ENCODE measurements at regions not wholly inside any gene's neighbourhood (a gene's known extent, or its start where the extent isn't known, plus 50 kb on each side); places are given as distances from the start of the nearest gene placed in this dataset.
"Not testable (repeated sequence)": the region's sequence is repeated elsewhere in the genome, so short reads cannot be mapped to it uniquely, and the experiment has no call there.

GRCh38 chr3:137304313-137305056 is 346.7 kb downstream of the IL20RB start:
- DNase-seq = no peak

GRCh38 chr3:137324114-137324513 is 366.3 kb downstream of the IL20RB start:
- DNase-seq = no peak

GRCh38 chr3:137325170-137325569 is 367.4 kb downstream of the IL20RB start:
- DNase-seq = no peak

GRCh38 chr3:137325934-137326333 is 368.2 kb downstream of the IL20RB start:
- no peak for DNase-seq

GRCh38 chr3:137329594-137329993 is 371.8 kb downstream of the IL20RB start:
- DNase-seq = no peak

GRCh38 chr3:137330246-137330645 is 372.5 kb downstream of the IL20RB start:
- no peak for DNase-seq

- DNase-seq = no peak
Observed at GRCh38 chr3:137332297-137332696, 374.5 kb downstream of the IL20RB start.

GRCh38 chr3:137335478-137335877 is 377.7 kb downstream of the IL20RB start:
- no peak for DNase-seq

GRCh38 chr3:137338400-137338799 is 380.6 kb downstream of the IL20RB start:
- not testable (repeated sequence) for DNase-seq

GRCh38 chr3:137343283-137343682 is 385.5 kb downstream of the IL20RB start:
- no peak for DNase-seq

GRCh38 chr3:137347132-137347531 is 389.3 kb downstream of the IL20RB start:
- DNase-seq = no peak

- no peak for DNase-seq
Observed at GRCh38 chr3:137347817-137348368, 390.1 kb downstream of the IL20RB start.

- no peak for DNase-seq
Observed at GRCh38 chr3:137348936-137349335, 391.2 kb downstream of the IL20RB start.

GRCh38 chr3:137349557-137350348 is 392.0 kb downstream of the IL20RB start:
- DNase-seq = no peak

GRCh38 chr3:137360531-137361201 is 402.9 kb downstream of the IL20RB start:
- DNase-seq = no peak

GRCh38 chr3:137382005-137382594 is 382.0 kb upstream of the SOX14 start:
- no peak for DNase-seq

- DNase-seq = no peak
Observed at GRCh38 chr3:137385922-137386321, 378.2 kb upstream of the SOX14 start.

- DNase-seq = no peak
Observed at GRCh38 chr3:137409584-137409983, 354.5 kb upstream of the SOX14 start.

GRCh38 chr3:137410028-137410427 is 354.1 kb upstream of the SOX14 start:
- DNase-seq = no peak

GRCh38 chr3:137420198-137420995 is 343.7 kb upstream of the SOX14 start:
- no peak for DNase-seq

- DNase-seq = no peak
Observed at GRCh38 chr3:137438561-137438960, 325.6 kb upstream of the SOX14 start.

GRCh38 chr3:137460944-137461343 is 303.2 kb upstream of the SOX14 start:
- DNase-seq = no peak
